ENCODE measurements at regions not wholly inside any gene's neighbourhood (a gene's known extent, or its start where the extent isn't known, plus 50 kb on each side); places are given as distances from the start of the nearest gene placed in this dataset.

DNA sequence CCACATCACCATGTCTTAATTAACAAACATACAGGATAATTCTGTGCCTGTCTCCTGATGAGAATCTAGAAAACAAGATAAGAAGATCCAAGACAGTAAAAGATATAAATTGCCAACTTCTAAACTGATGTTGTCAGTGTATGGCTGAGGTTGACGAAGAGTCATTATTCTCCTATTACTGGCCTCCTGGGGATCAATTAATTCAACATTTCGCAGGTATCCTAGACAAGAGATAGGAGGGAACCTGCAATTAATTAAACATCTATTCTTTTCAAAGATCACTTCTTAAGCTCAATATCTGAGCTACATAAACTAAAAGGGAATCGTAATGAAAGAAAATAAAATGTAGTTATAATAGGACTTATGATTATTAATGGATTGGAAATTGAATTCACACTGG, 232.0 kb upstream of the GRIA1 start:
- no peak for TF ChIP-seq POLR2A (IDR thresholded peaks at IDR 0.05)
- no peak for TF ChIP-seq POLR2AphosphoS5 (IDR thresholded peaks at IDR 0.05)
- no peak for TF ChIP-seq EP300 (IDR thresholded peaks at IDR 0.05)
